NCI-H1105 (cell line): ENCODE measurements at regions not wholly inside any gene's neighbourhood (a gene's known extent, or its start where the extent isn't known, plus 50 kb on each side); places are given as distances from the start of the nearest gene placed in this dataset.

ENCODE experiments used
- DNase-seq: peaks from one replicate; lab custom pipeline; 2025; lab: John Stamatoyannopoulos, UW

DNA sequence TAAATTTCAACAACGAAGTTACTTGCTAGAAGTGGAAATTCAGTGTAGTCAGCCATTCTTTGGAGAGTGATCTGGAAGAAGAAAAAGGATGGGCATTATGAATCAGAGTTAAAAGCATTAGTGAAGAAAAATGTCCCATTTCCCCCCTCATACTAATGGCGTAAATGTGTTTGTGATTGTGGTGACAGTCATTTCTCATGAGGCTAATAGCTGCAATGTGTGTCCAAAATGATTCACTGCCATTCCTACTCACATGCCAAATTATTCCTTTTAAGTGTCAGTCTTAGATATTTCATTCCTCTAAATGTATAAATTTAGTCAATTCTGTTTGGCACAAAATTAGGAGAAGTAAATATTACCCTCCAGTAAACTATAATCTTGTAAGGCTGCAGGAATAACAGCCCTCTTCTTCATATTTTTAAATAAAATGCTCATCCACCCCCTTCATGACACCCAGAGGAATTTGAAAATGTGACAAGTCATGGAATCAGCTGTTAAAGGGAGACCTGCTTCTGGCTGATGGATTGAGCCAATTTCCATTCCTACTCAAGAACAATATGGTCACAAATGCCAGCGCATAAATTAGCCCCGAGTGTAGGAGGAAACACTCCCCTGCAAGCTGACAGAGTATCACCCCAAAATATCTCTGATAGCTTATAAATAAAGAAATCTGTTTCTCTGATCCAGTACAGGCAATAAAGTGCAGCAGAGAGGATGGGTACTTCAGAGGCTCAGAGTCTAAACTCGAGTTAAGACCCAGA lies 912.3 kb upstream of the SEL1L start:
- DNase-seq, result no peak

DNA sequence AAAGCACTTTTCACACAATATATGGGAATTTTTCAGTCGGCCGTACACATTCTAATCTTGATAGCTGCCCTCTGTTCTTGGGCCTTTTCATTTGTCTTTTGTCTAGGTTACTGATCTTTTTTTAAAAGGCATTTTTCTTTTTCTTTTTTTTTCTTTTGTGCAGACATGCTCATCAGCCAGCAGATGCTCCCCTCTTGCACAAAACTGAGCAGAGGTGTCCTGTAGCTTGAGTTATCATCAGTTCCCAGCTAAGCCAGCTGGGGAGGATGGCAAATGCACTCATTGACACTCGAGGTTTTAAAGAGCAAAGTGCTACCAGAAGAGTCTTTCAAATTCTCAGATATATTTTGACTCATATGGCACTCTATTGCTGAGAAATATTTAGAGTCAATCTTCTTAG lies 913.9 kb upstream of the SEL1L start:
- DNase-seq, result no peak

DNA sequence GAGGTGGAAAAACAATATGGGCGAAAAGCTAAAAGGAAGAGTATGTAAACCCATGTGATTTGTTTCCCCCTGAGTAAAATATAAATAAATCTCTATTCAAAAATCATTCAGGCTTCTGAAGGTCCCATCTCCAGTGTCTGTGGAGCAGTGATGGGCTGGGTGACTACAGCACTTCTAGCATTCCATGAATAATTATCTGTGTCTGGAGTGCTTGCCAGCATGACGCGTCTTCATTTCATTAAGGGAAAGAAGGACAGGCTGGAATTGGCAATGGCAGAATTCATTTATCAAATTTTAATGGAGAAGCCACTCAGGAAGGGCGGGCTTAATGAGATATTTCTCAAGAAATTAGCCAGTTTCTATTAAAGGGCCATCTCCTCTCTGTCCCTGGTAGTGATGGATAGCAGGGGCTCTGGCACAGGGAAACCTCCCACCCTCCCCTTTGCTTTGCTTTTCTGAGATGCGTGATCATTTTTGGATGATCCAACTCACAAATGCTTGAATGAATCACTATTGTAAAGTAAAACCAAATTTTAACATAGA lies 916.3 kb upstream of the SEL1L start:
- no peak for DNase-seq

DNA sequence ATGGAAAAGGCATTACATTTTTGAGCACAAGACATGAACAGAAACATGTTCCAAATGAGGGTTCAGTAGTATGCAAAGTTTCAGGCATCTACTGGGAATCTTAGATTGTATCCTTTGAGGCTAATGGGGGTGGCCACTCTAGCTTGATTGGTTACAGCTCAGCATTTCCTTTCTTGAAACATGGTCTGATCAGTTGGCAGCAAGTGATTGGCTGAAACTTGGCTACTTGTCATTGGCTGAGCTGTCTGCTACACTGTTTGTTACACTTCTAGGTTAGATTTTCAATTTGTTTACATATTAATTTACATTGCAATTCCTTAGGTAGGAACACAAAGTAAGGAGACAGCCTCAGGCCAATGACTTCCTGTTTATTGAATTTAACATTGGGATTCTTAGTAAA lies 918.0 kb upstream of the SEL1L start:
- DNase-seq, result no peak

- no peak for DNase-seq
Measured at GRCh38 chr14:82482345-82482744, 948.7 kb upstream of the SEL1L start.

GRCh38 chr14:82488473-82488872 lies 954.8 kb upstream of the SEL1L start:
- DNase-seq, result no peak

DNA sequence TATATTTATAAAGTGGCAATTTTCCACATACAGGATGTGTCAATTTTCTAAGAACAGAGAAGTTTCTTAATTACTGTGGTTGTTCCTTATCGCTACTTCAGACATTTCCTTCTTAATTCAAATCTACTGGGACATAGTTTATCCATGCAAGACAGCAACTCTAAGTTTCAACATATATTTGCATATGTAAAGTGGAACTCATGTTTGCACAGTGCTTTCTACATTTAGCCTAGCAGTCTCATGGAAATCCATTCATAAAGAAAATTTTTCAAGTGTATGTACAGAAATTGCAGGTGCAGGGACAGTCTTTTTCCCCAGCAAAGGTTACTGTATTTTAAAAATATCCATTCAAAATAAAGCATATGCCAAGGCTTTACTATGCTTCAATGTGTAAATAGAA lies 956.7 kb upstream of the SEL1L start:
- DNase-seq, result no peak

GRCh38 chr14:82492157-82492556 lies 958.5 kb upstream of the SEL1L start:
- DNase-seq, result no peak

DNA sequence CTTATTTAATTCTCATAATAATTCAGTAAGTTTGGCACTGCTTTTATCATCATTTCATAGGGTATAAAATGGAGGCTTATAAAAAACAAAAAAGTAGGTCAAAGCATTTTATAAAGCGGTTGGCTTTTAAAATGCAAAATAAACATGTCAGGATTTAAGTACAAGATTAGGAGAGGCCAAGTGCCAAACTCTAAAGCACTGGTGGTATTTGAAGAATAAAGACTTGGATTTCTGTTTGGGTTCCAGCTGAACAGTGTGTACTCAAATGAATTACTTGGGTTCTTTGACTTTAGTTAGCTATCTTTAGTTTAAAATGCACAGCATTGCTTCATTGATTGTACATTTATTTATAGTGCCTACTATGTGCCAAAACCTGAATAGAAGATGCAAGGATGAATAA lies 966.6 kb upstream of the SEL1L start:
- no peak for DNase-seq

GRCh38 chr14:82501554-82501953 lies 967.9 kb upstream of the SEL1L start:
- no peak for DNase-seq

- no peak for DNase-seq
Measured at GRCh38 chr14:82502043-82502442, 968.4 kb upstream of the SEL1L start.

- no peak for DNase-seq
Measured at GRCh38 chr14:82504894-82505293, 971.2 kb upstream of the SEL1L start.

DNA sequence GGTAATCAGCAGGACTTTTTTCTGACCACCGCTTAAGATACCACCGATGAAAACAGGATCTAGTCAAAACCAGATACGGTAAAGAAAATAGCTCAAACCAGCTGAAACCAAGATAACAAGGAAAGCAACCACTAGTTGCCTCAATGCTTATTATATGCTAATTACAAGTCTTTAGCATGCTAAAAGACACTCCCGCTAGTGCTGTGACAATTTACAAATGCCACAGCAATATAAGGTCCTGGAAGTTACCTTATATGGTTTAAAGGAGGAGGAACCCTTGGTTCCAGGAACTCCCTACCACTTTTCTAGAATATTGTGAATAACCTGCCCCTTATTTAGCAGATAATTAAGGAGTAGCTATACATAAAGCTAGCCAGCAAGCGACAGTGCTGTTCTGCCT lies 976.4 kb upstream of the SEL1L start:
- DNase-seq, result no peak

GRCh38 chr14:82511399-82511798 lies 977.7 kb upstream of the SEL1L start:
- DNase-seq, result no peak

GRCh38 chr14:82520765-82521164 lies 987.1 kb upstream of the SEL1L start:
- DNase-seq, result no peak

DNA sequence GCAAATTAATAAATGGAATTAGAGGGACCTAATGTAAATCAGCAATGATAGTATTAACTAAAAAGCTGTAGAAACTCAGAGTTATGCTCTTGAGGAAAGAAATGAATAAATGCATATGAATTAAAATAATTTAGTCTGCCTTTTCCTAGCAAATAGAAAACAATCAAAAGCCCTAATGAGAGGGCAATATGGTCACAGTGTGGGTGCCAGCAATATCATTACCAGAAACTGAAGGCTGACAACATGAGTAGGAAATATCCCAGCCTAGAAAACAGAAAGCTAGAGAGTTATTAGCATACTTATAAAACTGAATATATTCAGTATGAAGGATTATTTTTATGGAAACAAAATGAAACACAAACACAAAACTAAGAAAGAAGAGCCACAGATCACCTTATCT lies 987.5 kb upstream of the SEL1L start:
- DNase-seq, result no peak

DNA sequence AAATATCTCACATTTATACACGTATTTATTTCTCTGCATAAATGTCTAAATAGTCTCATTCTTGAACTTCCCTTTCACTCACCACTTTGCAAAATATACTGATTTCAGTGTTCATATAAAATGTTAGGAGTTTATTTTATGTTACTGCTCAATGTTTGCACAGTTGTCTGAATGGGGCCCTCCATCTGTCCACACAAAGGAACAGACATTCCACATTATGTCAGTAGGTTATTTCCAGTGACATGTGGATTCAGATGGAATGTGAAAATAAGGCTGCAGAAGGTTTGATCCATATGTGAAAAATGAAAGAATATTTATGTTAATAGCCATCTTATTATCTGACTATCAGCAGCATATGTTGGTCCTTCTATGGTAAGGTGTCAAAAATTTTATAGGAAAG lies 994.4 kb upstream of the SEL1L start:
- DNase-seq, result no peak

DNA sequence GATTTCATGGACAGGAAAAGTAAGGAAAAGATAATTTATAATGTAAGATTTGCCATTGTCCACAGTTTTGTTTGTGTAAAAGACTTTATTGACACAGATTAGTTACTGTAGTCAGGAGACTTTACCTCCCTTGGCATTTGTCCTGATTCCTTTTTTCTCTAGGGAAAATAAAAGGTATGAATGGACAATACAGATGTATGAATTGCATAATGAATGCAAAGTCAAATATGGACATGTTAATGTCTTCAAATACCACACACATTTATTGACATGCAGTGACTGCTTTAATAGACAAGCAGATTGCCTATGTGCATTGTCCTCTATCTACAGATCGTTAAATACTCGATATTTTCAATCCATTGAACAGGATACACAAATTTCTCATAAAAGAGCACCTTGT lies 999.7 kb upstream of the SEL1L start:
- no peak for DNase-seq

DNA sequence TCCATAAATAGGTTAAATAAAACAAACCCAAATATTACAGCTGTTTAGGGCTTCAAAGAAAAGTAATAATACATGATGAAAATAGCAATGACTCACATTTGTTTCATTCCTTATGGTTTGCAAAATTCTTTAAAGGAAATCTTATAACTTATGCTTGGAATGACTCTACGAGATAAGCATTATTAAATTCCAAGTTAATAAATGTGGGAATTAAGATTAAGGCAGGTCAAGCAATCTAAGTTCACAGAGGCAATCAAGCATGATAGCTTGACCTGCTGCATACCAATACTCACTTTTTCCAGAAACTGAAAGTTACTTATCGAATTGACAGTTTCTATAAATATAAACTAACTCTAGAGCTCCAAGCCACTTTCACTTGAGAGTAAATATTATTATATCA lies 1002.9 kb upstream of the SEL1L start:
- no peak for DNase-seq

- no peak for DNase-seq
Measured at GRCh38 chr14:82537831-82538230, 1004.2 kb upstream of the SEL1L start.

GRCh38 chr14:82546401-82546800 lies 1012.7 kb upstream of the SEL1L start:
- DNase-seq, result no peak

GRCh38 chr14:82549306-82549990 lies 1015.8 kb upstream of the SEL1L start:
- DNase-seq, result no peak

DNA sequence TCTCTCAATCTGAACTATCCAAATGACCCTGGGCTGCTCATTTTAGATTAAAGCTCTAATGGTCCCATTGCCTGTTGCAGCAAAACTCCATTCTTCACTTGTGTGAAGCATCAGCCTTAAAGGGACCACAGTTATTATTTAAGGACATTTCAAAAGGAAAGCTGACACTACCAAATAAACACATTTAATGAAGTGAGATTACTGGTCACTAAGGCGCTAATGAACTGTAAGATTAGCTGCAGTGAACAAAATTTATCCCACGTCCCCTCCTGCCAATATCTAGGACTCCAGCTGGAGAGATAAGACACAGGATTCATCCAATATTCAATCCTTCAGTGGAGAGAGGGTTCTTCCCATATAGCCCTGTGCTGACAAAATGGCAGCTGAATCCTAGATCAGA lies 1029.2 kb upstream of the SEL1L start:
- no peak for DNase-seq

DNA sequence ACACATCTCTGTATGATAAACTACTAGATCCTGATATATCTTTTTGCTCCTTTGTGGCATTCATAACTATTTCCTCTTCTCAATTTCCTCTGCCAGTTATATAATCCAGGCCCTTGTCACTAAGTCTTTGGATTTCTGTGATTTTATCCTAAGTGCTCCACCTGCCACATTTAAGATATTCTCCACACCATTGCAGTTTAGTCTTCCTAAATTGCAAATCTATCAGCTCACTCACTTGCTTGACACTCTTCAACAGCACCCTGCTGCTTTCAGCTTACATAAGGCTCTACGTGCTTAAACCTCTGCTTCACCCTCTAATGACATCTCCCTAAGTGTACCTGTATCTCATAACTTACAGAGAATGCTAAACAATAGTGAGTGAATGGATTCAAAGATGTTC lies 1032.2 kb upstream of the SEL1L start:
- DNase-seq, result no peak
